Activated CD4-positive, alpha-beta T cell treated with anti-CD3 and anti-CD28 coated beads, Interleukin-2, Interleukin-4, amounts not matched to agents 100 ng/mL and 50 ng/mL, durations not matched to agents 16 hours and 8 hours (primary cell): ENCODE measurements at regions not wholly inside any gene's neighbourhood (a gene's known extent, or its start where the extent isn't known, plus 50 kb on each side); places are given as distances from the start of the nearest gene placed in this dataset.

Source experiments
- DNase-seq: peaks from one replicate; pipeline ENCODE4 v3.0.0-alpha.2; 2020; ENCODE audit warnings: low spot score

DNA sequence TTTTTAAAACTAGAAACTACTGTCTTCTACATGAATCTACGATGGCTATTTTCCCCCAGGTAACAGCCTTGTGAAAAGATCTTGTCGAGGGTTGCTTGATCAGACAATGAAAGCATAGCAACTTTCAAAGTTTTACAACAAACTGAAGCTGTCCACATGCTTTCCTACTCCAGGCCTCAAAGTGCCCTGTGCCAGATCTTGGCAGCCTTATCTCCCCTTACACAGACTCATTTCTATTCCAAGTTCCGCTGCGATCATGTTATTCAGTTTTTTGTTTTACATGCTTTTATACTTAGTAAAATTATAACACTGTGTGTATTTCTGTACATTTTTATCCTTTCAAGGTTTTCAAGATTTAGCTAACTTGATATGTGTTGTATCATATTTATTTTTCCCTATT, 661.7 kb upstream of the SORCS1 start:
- no peak for DNase-seq

DNA sequence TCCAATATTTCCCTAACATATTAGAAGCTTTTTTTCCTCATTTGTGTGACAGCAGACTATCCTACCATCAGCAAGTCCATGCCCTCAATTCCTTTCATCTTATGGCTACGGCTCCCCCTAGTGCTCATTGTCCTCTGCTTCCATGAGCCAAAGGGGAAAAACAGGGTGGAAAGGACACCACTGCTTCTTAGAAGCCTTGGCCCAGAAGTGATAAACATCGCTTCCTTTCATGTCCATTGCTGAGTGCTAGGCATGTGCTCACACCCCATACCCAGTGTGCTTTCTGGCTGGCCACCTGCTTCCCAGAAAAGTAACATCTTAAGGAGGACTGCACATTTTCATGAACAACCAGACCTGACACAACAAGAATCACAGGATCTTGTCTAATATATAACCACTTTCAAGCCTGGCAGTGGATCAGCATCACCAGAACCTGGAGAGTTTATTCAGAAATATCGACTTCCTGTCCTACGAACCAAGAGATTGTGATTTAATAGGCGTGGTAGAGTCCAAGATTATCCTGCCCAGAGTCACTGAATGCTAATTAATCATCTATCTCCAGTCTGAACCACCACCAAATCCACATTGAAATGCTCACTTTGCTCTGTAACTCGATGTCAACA, 650.5 kb upstream of the SORCS1 start:
- DNase-seq, result no peak

DNA sequence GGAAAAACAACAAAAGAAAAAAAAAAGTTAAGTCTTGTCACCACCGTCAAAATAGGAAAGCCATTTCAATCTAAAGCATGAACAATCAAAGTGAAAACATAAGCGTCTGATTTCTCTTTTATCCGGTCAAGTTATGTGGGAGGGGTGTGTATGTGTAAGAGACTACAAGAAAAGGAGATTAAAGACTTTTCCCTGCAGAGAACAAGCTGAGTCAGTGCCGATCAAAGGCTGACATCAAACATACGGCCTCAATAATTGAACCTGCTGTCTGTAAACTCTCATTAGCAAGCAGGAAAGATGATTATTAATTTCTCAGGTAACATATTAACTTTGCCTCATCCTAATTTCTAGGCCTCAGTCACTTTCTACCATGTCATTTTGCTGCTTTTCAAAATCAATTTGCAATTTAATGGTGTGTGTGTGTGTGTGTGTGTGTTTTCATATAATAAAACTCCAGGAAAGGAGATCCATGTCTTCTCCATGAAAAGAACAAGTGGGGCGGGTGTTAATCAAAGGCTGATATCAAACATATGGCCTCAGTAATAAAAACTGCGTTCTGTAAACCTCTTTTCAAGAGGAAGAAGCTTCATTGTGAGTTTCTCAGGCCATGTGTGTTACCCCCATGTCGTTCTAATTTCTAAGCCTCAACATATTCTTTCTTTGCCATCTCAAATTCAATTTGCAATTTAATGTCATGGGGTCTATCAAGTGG, 649.1 kb upstream of the SORCS1 start:
- DNase-seq, result no peak

DNA sequence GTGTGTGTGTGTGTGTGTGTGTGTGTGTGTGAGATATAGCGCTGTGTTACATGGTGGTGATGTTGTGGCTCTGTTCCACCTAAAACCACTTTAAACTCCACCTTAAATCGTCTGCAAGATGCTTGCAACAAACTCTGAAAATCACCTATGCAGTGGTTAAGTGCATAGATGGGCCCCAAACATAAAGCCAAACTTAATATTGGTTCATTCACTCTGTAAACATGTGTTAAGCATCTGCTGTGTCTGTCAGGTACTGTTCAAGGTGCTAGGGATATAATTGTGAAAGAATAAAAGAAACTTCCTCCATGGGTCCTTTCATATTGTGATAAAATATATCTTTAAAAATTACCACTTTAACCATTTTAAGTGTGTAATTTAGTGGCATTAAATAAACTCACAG, 645.4 kb upstream of the SORCS1 start:
- DNase-seq, result no peak

DNA sequence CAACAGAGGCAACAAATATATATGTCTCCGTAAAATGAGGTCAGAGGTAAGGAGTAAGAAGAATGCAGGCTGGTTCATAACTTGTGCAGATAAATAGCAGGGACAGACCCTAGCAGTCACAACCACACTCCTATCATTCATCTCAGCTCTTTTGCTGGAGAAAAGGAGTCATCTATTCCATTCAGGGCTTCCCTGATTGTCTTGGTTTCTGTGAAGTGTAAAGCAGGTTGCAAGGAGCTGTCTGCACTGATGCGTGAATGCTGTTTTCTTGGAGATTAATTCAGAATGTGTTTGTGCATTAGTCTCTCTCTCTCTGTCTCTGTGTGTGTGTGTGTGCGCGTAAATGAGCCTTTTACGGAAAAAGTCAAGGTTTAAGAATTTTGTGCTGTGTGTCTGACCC, 643.3 kb upstream of the SORCS1 start:
- DNase-seq, result no peak

DNA sequence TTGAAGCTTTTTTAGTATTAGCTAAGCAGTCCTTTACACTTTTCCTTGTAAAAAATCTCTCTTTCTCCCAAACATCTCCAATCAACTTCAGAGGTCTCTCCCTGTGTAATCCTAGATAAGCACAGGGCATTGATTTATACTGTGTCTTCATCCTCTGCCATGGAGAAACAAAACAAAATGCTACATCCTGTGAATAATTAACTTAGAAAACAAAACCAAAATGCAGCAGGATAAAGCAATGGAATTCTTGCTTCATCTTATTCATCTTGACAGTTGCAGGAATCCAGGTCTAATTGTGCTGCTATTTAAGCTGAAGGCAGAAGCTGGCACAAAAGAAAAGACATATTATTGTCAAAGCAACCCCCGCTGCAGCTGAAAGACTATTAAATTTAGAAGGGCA, 641.5 kb upstream of the SORCS1 start:
- no peak for DNase-seq

DNA sequence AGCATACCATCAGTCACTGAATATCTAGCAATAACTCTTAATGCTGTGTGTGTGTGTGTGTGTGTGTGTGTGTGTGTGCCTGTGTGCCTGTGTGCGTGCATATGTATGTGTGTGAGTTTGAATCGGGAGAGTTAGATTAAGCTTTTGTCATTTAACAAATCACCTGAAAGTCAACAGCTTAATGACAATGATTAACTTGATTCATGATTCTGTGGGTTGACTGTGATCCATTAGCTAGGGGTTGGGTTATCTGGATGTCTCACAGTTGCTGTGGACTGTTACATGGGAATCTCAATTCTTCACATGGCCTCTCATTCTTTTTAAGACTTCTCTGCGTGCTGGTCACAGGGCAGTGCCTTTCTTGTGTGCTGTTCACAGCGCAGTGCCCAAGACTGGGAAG, 639.0 kb upstream of the SORCS1 start:
- DNase-seq, result no peak

DNA sequence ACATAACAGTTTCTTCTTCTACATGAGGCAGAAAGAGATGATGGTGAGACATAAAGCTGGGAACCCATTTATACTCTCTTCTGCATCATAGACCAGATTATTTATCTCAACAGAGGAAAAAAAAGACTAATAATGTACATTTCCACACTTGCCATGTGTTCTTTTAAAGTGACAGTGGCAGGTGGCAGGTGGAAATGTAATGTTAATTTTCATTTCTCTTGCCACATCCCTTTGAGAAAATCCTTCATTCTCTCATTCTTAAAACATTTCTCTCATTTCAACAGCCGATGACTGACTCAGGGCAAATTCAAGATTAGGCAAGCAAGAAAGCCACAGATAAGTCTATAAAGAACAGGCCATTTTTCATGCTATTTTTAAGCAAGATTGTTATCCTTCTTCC, 635.6 kb upstream of the SORCS1 start:
- DNase-seq, result no peak

DNA sequence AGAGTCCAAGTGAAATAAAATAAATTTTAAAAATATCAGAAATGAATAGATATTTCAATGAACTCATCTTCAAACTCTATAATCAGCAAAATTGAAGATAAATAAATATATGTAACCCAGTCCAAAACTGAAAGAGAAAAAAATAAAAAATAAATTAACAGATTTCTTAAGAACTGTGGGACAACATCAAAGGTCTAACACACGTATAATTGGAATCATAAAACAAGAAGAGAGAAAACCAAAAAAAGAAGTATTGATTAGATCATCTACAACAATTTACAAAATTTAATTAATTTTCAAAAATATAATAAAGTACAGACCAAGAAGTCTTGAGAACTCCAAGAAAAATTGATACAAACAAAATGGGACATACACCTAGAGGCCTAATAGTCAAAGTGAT, 625.8 kb upstream of the SORCS1 start:
- DNase-seq, result no peak

DNA sequence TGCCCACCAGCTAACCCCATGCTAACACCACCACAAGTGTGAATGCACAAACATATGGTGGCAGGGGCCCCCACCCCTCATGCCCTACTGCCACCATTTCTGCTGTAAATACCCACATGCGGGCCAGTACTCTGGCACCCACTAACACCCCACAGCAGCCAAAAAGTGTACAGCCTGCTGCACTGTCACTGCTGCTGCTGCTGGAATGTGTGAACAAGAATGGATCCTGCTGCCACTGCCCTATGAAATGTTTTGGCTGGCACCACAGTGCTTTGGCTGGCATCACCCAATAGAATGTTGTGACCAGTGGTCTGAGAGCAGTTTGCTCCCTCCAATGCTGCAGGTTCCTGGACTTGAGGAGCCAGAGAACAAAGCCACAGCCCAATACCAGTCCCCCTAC, 606.6 kb upstream of the SORCS1 start:
- no peak for DNase-seq

DNA sequence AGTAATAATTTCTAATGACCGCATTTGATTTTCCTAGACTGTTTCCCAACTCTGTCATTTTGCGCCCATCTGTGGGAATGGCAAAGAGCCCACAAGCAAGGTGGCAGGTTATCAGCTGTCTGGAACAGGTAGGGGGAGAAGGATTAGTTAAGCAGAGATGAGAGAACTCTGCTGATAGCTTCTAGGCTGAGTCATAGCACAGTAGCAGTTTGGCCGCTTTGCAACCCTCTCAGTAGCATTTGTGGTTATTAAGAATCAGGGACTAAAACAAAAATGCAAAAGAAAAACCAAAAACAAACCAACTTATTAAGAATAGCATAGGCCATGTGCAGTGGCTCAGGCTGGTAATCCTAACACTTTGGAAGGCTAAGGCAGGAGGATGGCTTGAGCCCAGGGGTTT, 602.7 kb upstream of the SORCS1 start:
- no peak for DNase-seq

DNA sequence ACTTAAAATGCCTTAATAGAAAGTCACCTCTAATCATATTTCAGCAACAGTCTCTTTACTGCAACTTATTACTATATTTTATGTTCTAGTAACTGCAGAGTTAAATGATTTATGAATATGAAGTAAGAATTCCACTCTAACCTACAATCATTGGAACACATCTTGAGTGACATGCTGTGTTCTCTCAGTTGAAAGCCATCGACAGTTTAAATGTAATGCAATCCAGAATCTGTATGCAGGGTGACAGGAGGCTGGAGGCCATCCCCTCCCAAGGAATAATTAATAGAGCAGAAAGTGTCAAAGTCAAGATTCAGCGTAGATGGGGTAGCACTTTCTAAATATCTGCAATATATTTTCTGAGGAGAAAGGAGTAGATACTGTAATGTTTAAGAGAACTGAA, 590.3 kb upstream of the SORCS1 start:
- no peak for DNase-seq

DNA sequence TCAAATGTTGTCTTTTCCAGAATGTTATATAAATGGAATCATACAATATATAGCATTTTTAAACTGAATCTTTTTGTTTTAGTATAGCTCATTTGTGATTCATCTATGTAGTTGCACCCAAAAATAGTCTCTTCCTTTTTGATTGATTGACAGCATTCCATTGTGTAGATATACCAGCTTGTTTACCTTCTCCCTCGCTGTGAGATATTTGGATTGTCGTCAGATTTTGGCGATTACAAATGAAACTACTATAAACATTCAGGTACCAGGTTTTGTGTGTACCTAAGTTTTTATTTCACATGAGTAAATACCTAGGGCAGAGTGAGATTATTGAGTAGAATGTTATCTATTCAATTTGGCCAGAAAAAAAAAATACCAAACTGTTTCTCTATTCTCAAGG, 584.7 kb upstream of the SORCS1 start:
- no peak for DNase-seq

DNA sequence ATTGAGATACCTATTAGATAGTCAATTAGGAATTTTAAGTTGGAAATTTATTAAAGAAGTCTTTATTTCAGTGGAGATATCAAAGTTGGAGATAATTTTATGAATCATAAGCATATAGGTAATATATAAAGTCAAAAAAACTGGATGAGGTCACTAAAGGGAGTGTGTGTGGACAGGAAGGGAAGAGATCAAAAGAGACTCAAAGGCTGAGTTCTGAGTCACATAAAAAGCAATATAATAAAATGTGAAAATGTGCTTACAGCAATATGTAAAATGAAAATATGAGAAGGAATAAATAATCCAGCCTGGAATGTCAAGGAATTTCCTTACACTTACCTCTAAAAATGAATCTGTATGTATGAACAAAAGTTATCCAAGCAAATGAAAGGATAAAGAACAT, 583.3 kb upstream of the SORCS1 start:
- DNase-seq, result no peak

DNA sequence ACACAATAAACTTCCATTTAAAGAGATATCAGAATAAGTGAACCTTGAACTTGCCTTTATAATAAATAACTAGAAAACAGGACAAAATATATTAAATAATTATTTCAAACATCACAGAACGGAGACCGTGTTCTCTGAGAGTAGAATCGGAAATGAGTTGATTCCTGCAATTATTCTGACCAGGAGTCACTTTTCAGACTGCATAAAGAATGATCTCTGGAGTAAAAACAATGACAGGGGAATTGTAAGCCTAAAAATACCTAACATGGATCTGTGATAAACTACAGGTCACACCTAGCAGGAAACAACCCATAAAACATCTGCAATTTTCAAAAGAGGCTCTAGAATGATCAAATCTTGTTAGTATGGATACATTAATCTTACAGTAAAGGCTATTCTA, 577.5 kb upstream of the SORCS1 start:
- no peak for DNase-seq

DNA sequence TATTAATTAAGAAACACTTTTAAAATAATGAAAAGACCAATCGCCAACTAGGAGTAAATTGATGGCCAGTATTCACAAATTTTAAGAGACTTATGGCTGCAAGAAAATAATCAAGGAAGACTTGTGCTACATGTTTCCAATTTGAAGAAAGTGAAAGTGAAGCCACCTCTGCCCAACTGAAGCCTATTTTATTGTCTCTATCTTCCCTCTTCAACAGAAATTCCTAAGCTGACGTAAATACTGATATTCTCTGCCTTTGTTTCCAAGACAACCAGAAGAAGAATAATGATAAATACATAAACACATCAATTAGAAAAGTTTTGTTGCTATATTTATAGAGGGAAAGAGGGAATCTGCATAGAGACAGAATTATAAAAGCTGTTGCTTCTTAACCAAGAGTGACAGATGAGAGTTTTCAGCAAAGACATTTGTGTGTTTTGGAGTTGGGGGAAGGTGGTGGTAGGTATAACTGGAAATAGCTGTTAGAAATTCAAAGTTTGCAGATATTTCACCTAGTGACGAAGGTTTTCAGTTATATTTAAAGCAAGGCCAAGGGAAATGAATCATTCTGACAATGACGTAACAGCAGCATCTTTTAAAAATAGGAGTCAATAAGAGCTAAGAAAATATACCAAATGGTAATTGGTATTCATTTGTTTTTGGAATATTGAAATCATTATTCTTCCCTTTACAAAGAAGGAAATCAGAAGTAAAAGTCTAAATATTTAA, 576.6 kb upstream of the SORCS1 start:
- DNase-seq, result no peak

DNA sequence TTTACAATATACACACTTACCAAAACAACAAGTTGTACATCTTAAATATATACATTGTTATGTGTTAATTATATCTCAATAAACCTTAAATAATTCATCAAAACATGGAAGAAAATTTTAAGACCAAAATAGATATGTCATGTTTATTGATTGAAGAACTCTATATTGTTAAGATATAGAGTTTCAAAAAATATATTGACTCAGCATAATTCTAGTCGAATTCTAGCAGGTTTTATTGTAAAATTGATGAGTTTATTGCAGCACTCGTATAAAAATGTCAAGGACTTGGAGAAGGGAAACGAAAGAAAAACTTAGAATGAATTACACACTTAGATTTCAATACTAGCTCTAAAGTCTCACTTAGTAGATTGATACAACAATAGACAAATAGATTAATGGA, 575.4 kb upstream of the SORCS1 start:
- DNase-seq, result no peak

DNA sequence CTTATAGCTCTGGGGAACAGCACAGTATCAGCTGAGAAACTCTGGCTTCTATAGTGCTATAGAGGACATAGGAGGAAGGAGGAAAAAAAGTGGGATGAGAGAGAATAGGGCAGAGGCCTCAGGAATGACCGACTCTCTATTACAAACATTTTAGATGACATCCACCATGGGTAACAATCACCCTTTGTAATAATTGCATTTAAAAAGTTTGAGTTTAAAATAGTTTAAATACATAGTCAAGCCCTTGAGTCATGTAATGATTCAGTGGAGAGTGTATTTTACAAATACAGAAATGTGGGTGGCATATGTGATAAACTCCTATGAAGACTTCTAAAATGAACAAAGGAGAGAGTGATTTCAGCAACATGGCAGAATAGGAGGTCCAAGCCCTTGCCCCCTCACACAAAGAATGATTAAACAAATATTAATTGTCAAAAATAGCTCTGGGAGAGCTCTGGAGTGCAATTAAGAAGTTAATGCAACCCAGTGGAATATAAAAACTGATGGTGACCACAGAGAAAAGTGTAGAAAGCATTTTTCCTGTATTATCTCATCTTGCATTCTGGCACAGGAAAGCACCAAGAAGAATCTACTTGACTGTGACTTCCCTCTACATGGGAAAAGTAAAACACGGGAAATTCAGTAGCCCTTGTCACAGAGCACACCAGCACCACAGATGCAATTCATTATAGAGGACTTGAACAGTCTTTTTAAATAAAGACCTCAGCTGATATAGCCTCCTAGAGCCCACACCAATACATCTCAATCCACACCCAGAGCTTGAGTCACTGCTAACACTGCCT, 569.0 kb upstream of the SORCS1 start:
- no peak for DNase-seq

DNA sequence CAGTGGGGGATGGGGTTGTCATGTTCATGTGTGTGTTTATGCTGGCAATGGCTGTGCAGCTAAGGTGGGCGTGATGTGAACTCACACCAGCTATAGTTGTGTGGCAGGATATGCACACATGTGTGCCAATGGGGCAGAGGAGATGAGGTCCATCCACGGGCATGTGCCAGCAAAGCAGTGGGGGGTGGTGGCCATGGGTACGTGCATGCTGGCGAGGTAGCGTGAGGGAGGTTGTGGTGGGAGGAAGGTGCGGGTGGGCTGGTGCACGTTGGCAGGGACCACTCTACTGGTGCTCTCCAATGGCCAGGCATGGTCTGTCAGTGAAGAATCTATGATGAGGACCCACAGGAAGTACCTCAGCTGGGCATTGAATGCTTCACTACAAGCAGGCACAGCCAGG, 567.5 kb upstream of the SORCS1 start:
- no peak for DNase-seq

DNA sequence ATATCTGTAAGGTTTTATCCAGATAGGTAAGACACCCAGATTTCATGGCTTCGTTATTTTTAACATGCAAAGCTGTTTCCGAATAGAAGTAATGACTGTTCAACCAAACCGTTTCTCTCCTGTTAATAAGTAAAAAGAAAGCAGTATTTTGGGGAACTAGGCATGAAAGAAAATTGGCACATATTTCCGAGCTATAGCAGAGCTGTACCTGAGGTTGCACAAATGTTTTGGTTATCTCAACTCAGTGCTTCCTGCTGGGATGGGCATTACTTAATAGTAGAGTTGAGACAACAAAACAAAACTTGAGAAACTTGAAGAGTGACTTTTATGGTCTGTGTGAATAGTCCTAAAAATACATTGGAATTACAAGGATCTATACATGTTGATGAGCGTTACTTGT, 564.3 kb upstream of the SORCS1 start:
- no peak for DNase-seq

DNA sequence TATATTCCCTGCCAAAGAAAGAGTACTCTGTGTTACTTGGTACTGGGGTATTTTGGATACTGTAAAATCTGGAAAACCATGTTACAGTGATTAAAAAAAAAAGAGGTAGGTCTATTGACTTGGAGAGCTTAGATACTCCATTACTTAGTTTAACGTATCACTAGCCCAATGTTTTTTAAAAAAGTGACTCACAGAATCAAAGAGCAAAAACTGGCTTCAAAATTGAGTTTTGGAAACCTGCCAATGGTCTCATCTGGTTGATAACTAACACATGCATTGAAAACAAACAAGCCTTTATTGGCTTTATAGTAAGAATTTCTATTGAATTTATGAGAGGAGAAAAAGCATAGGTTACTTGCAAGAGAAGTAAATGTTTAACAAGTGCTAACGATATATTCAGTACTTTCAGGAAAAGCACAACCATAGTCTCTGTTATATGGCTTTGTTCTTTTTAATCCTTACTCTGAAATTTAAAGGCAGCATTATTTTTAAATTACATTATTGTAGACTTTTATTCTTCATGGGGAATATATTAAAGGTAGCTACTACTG, 563.3 kb upstream of the SORCS1 start:
- no peak for DNase-seq

DNA sequence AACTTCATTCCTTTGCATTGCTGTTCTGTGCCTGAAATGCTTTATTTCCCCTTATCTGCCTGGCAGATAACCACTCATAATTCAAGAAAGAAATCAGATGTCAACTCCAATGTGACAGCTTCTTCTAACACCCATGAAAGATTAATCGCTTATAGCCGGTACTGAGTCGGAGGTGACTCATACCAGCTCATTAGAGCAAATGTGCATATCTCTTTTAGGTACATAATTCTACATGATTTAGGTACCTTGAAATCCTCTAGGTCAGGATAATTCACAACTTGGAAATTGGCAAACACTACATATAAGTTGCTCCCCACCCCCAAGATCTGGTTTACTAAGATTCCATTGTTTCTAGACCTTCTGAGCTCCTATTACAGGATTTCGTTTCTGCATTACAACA, 554.4 kb upstream of the SORCS1 start:
- no peak for DNase-seq

DNA sequence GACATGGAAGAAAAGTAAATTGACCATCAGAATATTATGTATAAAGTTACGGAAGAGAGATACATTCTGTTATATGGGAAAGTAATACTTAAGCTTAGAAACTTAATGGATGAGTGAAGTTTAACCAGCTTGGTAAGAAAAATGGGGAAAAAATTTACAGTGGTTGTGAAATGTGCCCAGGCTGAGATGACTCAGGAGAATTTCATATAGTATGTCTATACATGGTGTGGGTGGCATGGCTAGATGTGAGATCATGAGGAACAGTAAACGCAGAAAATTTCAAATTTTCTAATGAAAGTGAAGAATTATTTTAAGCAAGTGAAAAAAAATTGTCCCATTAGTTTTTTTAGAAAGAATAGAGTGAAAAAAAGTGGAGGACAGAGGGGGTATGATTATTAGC, 552.5 kb upstream of the SORCS1 start:
- no peak for DNase-seq
